ENCODE measurements at regions not wholly inside any gene's neighbourhood (a gene's known extent, or its start where the extent isn't known, plus 50 kb on each side); places are given as distances from the start of the nearest gene placed in this dataset.
"Not testable (repeated sequence)": the region's sequence is repeated elsewhere in the genome, so short reads cannot be mapped to it uniquely, and the experiment has no call there.

GRCh38 chr6:81455641-81456040, 296.8 kb downstream of the TENT5A start:
- no peak for DNase-seq

GRCh38 chr6:81451787-81452186, 300.7 kb downstream of the TENT5A start:
- DNase-seq, result no peak

- no peak for DNase-seq
Observed at GRCh38 chr6:81450180-81450579, 302.3 kb downstream of the TENT5A start.

- no peak for DNase-seq
Observed at GRCh38 chr6:81446509-81446908, 306.0 kb downstream of the TENT5A start.

GRCh38 chr6:81439417-81439816, 313.1 kb downstream of the TENT5A start:
- no peak for DNase-seq

GRCh38 chr6:81436990-81437389, 315.5 kb downstream of the TENT5A start:
- no peak for DNase-seq

- DNase-seq, result no peak
Observed at GRCh38 chr6:81413306-81413705, 339.2 kb downstream of the TENT5A start.

GRCh38 chr6:81401970-81402690, 350.4 kb downstream of the TENT5A start:
- DNase-seq, result no peak

GRCh38 chr6:81396916-81397315, 355.6 kb downstream of the TENT5A start:
- no peak for DNase-seq

- DNase-seq, result no peak
Observed at GRCh38 chr6:81387163-81387562, 365.3 kb downstream of the TENT5A start.

- no peak for DNase-seq
Observed at GRCh38 chr6:81384921-81385320, 367.6 kb downstream of the TENT5A start.

GRCh38 chr6:81383472-81383871, 369.0 kb downstream of the TENT5A start:
- no peak for DNase-seq

- DNase-seq, result no peak
Observed at GRCh38 chr6:81382852-81383251, 369.6 kb downstream of the TENT5A start.

- DNase-seq, result no peak
Observed at GRCh38 chr6:81381382-81381916, 371.0 kb downstream of the TENT5A start.

- no peak for DNase-seq
Observed at GRCh38 chr6:81380718-81381338, 371.7 kb downstream of the TENT5A start.

GRCh38 chr6:81376745-81377144, 375.7 kb downstream of the TENT5A start:
- no peak for DNase-seq

- DNase-seq, result no peak
Observed at GRCh38 chr6:81373414-81373813, 379.1 kb downstream of the TENT5A start.

GRCh38 chr6:81371930-81372329, 380.6 kb downstream of the TENT5A start:
- no peak for DNase-seq

- no peak for DNase-seq
Observed at GRCh38 chr6:81366972-81367371, 385.5 kb downstream of the TENT5A start.

- no peak for DNase-seq
Observed at GRCh38 chr6:81362246-81362645, 390.2 kb downstream of the TENT5A start.

- DNase-seq, result no peak
Observed at GRCh38 chr6:81353262-81353661, 399.2 kb downstream of the TENT5A start.

GRCh38 chr6:81344026-81344425, 408.5 kb downstream of the TENT5A start:
- DNase-seq, result not testable (repeated sequence)

- no peak for DNase-seq
Observed at GRCh38 chr6:81340946-81341345, 411.5 kb downstream of the TENT5A start.

GRCh38 chr6:81331526-81331925, 421.0 kb downstream of the TENT5A start:
- no peak for DNase-seq

All from suppressor macrophage (primary cell).